ENCODE measurements at regions not wholly inside any gene's neighbourhood (a gene's known extent, or its start where the extent isn't known, plus 50 kb on each side); places are given as distances from the start of the nearest gene placed in this dataset.

DNA sequence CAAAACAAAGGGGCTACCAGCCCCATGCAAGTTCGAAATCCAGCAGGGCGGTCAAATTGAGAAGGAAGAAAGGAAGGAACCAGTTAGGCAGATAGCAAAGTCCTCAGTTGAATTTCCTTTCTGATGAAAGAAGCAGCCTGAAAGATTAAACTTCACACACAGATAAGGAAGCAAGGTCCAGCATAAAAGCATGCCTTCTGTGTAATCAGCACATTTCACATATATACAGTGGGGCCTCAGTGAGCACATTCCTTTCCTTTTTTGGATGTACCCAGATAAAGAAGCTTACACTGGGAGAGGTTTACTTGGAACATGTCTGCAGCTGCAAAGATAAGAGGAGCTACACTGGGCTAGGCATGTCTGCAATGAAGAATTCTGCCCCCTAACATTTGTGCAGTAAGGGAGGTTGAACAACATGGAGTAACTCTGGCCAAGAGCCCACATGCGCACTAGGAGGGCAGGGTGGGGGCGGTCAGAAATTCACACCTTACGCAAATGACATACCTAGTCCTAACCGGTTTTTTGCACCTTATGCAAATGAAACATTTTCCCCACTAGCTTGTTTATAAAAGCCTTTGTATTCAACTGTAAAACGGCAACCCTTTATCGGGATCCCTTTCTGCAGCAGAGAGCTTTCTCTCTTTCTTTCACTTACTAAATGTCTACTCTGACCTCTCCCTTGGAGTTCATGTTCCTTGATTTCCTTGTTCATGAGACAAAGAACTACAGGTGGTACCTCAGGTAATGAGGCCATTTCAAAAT lies 149.7 kb upstream of the FBXL17 start:
- ATAC-seq (ENCODE audit: low FRiP score) (no peak), DNase-seq (ENCODE audit: low spot score) (no peak)
- TF ChIP-seq CTCF (IDR thresholded peaks at IDR 0.05) = no peak

DNA sequence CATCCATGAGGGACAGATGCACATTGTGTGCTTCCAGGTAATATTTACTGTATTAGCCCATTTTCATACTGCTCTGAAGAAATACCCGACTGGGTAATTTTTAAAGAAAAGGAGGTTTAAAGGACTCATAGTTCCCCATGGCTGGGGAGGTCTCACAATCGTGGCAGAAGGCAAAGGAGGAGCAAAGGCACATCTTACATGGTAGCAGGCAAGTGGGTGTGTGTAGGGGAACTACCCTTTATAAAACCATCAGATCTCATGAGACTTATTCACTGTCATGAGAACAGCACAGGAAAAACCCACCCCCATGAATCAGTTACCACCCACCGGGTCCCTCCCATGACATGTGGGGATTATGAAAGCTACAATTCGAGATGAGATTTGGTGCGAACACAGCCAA lies 148.8 kb upstream of the FBXL17 start:
- ATAC-seq (ENCODE audit: low FRiP score) (no peak), DNase-seq (ENCODE audit: low spot score) (no peak)
- no peak for TF ChIP-seq CTCF (IDR thresholded peaks at IDR 0.05)

DNA sequence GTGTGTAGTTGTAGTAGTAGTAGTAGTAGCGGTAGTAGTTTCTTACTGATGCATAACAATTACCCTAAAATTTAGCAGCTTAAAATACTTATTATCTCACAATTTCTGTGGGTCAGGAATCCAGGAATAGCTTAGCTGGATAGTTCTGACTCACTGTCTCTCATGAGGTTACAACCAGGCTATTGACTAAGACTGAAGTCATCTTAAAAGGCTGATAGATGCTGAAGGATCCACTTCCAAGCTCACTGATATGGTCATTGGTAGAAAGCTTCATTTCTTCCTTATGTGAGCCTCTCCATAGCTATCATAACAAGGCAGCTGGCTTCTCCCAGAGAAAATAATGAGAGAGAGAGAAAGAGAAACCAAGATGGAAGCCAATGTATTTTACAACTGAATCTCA lies 147.5 kb upstream of the FBXL17 start:
- no peak for TF ChIP-seq CTCF (IDR thresholded peaks at IDR 0.05)
- DNase-seq (ENCODE audit: low spot score) = no peak
- no peak for ATAC-seq (ENCODE audit: low FRiP score)

- DNase-seq (ENCODE audit: low spot score) (no peak), ATAC-seq (ENCODE audit: low FRiP score) (no peak)
- no peak for TF ChIP-seq CTCF (IDR thresholded peaks at IDR 0.05)
Observed at GRCh38 chr5:108528655-108529054, 146.8 kb upstream of the FBXL17 start.

DNA sequence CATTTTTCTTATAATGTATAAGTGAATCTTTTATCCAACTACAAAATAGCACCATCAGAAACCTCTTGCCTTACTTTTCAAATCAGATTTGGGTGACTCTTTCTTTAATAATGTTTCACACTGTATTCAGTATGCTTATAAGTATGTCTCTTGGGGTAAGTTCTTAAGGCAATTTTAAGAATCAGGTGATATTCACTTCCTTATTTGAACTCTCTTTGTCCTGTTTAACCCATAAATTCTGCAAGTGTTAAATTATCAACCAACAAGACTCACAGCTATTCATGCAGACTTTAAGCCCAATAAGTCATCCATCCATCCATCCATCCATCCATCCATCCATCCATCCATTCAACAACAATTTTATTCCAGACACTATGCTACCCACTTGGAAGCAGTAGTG lies 142.7 kb upstream of the FBXL17 start:
- ATAC-seq (ENCODE audit: low FRiP score) = no peak
- no peak for TF ChIP-seq CTCF (IDR thresholded peaks at IDR 0.05)

DNA sequence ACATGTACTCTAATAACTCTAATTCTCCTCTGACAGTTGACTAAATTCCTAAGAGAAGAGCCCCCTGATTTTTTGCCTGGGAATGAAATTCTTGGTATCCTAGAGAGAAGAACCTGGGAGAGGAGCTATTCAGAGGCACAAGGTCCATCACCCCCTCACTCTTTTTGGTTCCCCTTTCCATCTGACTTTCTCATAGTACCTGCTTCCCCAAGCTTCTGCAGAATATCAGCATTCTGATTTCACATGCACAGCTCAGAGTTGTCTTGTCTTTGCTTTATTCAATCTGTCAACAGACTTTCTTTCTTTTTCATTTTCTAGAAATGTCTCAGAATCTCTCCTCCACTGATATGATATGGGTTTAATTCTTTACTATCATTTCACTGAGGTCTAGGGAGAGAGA lies 141.5 kb upstream of the FBXL17 start:
- DNase-seq (ENCODE audit: low spot score) (no peak), ATAC-seq (ENCODE audit: low FRiP score) (no peak)
- no peak for TF ChIP-seq CTCF (IDR thresholded peaks at IDR 0.05)

More for the DNA sequence above, 142.7 kb upstream of the FBXL17 start:
- DNase-seq (ENCODE audit: low spot score) = no peak

DNA sequence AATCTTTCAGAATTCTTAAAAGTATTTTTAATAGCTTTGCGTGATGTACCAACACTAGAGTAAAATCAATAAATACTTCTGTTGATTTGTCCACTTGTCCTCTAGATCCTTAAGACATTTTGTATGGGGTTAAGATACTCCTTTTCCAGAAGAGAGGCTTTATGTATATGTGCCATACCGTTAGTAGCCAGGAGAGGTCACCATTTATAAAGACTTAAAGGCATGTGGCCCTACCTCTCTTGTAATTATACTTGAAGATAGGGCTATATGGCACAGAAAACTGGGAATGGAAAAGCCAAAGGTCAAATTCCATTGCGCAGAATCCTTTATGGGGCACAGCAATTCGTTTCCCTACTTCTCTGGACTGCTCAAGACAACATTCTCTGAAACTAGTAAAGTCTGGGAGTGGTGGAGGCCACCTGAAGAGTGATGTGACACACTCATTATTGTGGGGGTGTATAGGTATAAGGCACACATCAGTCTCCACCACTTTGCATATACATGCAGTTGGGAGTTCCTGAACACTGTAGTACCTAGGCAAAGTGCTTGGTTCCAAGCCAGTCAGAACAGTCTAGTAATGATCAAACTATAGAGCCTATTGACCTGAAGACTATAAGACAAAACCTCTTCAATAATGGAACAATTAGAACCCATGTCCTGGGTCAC lies 140.1 kb upstream of the FBXL17 start:
- ATAC-seq (ENCODE audit: low FRiP score) = no peak
- TF ChIP-seq CTCF (IDR thresholded peaks at IDR 0.05) = no peak
- DNase-seq (ENCODE audit: low spot score) = no peak
